AG04450 (cell line): ENCODE measurements at regions not wholly inside any gene's neighbourhood (a gene's known extent, or its start where the extent isn't known, plus 50 kb on each side); places are given as distances from the start of the nearest gene placed in this dataset.
"Not testable (repeated sequence)": the region's sequence is repeated elsewhere in the genome, so short reads cannot be mapped to it uniquely, and the experiment has no call there.

ENCODE experiments used
- CTCF ChIA-PET: fragments of 300-600, 350-600 bp; formaldehyde crosslinking; extraction: SDS; loops from one replicate; lab custom pipeline; 2022; ENCODE audit warnings: antibody characterized with exemption, inconsistent platforms; lab: Charles Lee
- POLR2A ChIA-PET: fragments of 350-600 bp; formaldehyde crosslinking; extraction: SDS; loops from one replicate; lab custom pipeline; 2021; ENCODE audit warnings: antibody characterized with exemption, inconsistent platforms; lab: Yijun Ruan, JAX
- DNase-seq: peaks from one replicate; pipeline ENCODE4 v3.0.0-alpha.2; 2011; ENCODE audit warnings: low read depth, low spot score
- H3K27ac ChIP-seq: one replicate; pipeline ENCODE4 v1.5.1; 2012; ENCODE audit warnings: low read depth, low read length, control low read depth
- H3K27me3 ChIP-seq: one replicate; pipeline ENCODE4 v1.6.0; 2012; ENCODE audit warnings: low read length; ENCODE audit not compliant: control insufficient read depth, insufficient read depth
- H3K4me3 ChIP-seq: 2 replicates; pipeline ENCODE4 v1.5.1; 2011; ENCODE audit warnings: mild to moderate bottlenecking, low read depth, low read length, control low read depth
- H3K9me3 ChIP-seq: 2 replicates; pipeline ENCODE4 v1.5.1; 2012; ENCODE audit warnings: low read length; ENCODE audit not compliant: control insufficient read depth, insufficient read depth
- CTCF ChIP-seq: IDR thresholded peaks from 2 replicates; pipeline ENCODE4 v1.5.1; 2011; ENCODE audit warnings: low read depth, low read length, control low read depth, inconsistent platforms

DNA sequence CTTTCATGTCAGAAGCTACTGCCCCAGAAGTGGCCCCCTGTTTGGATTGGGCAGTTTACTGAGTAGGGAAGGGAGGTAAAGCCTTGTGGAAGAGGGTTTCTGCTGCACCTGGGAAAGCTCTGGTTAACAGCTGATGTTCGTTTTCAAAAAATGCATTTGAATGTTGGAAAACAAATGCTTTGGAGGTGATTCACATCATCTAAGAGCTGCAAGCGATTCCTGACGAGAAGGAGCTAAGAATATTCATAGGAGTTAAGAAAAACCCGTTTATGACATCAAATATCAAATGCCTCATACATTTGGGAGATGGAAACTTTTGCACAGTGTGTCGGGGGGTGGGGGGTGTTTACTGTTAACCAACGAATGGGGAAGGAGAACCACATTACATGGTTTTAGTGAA lies 183.8 kb upstream of the NR2F2 start:
- no peaks in the 10 kb centered on the region for H3K27me3 ChIP-seq
- no peak overlapping the region for H3K4me3 ChIP-seq
- DNase-seq: no peak
- ChIA-PET CTCF (interaction anchor here (1.1 to 1.3 kb wide), 2 partner anchors 13 to 181 kb away, joined by 3 to 4 read pairs; no protein-coding TSS in a partner anchor), POLR2A (interaction anchor here (0.6 to 0.7 kb wide), 3 partner anchors 34 to 139 kb away, joined by 4 to 7 read pairs (median 5); no protein-coding TSS in a partner anchor)
- no peak for TF ChIP-seq CTCF
- H3K9me3 ChIP-seq: peaks cover 4% of the 10 kb centered on the region; the same call in 1 of the 2 replicates
- no peak overlapping the region for H3K27ac ChIP-seq

- Histone ChIP-seq H3K4me3 (no peak overlapping the region), H3K9me3 (peaks cover 4% of the 10 kb centered on the region; the same call in 1 of the 2 replicates), H3K27ac (no peak overlapping the region), H3K27me3 (no peaks in the 10 kb centered on the region)
- ChIA-PET CTCF (interaction anchor here (1.1 to 1.3 kb wide), 2 partner anchors 12 to 180 kb away, joined by 3 to 4 read pairs; no protein-coding TSS in a partner anchor), POLR2A (no interaction called here)
- no peak for DNase-seq
- no peak for TF ChIP-seq CTCF
Measured at GRCh38 chr15:96147267-96147666, 183.2 kb upstream of the NR2F2 start.

DNA sequence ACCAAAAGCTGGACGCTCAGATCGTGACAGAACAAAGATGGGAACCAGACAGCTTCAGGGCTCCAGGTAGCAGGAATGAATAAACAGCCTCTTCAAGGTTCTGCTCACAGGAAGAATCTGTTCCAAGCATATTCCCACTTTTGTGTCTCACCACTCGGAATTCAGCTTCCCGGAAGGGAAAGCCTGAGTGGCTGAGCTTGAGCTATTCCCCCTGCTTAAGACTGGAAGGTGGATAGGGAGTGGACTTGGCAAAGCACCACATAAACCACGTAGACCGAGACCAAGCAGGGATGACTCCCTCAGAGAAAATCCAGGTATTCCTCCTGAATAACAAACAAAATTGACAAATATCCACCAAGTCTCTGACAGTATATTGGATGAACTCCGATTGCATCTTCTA lies 180.2 kb upstream of the NR2F2 start:
- CTCF ChIA-PET: no interaction called here
- no peak for DNase-seq
- Histone ChIP-seq H3K9me3 (peaks cover 4% of the 10 kb centered on the region; the same call in 1 of the 2 replicates), H3K27ac (no peak overlapping the region), H3K4me3 (no peak overlapping the region), H3K27me3 (no peaks in the 10 kb centered on the region)
- no peak for TF ChIP-seq CTCF
- POLR2A ChIA-PET: no interaction called here

- H3K27ac ChIP-seq, H3K9me3 ChIP-seq, DNase-seq, H3K27me3 ChIP-seq, H3K4me3 ChIP-seq, POLR2A ChIA-PET: not testable (repeated sequence)
- CTCF ChIA-PET: interaction anchor here (0.7 kb wide), 1 partner anchor 113 kb away, joined by 3 read pairs; no protein-coding TSS in a partner anchor
Measured at GRCh38 chr15:96151749-96152148, 178.8 kb upstream of the NR2F2 start.

GRCh38 chr15:96153929-96154328 lies 176.6 kb upstream of the NR2F2 start:
- Histone ChIP-seq H3K4me3 (no peak overlapping the region), H3K9me3 (no peaks in the 10 kb centered on the region), H3K27ac (no peak overlapping the region), H3K27me3 (no peaks in the 10 kb centered on the region)
- ChIA-PET POLR2A (no interaction called here), CTCF (no interaction called here)
- TF ChIP-seq CTCF: no peak
- DNase-seq: no peak

DNA sequence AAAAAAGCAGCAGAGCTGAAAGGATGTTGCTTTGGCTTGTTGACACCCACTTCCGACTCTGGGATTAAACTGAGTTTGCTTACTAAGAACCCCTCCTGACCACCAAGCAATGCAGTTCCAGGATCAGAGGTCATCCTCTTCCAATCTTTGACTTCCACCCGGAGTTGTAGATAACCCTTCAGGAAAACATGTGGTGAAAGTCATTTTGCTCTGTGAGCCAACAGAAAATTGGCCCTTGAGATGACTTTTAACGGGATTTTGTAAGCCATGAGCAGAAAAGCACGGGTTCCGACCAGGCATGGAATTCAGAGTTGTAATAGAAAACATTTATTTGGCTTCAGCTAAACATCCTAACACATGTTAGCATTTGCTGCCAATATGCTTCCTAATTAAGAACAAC lies 171.6 kb upstream of the NR2F2 start:
- DNase-seq: no peak
- Histone ChIP-seq H3K4me3 (no peak overlapping the region), H3K27me3 (no peaks in the 10 kb centered on the region), H3K27ac (no peak overlapping the region), H3K9me3 (no peaks in the 10 kb centered on the region)
- ChIA-PET POLR2A (no interaction called here), CTCF (no interaction called here)
- no peak for TF ChIP-seq CTCF
